IgD-negative memory B cell (primary cell): ENCODE measurements at regions not wholly inside any gene's neighbourhood (a gene's known extent, or its start where the extent isn't known, plus 50 kb on each side); places are given as distances from the start of the nearest gene placed in this dataset.

ENCODE experiments used
- H3K27ac Mint-ChIP-seq, 3 donors: one replicate each; pipeline ENCODE4 v1.8.0; 2020 to 2022; ENCODE audit warnings: mild to moderate bottlenecking in 3 of 3, mixed read lengths in 3 of 3, moderate library complexity in 1 of 3
- H3K27me3 Mint-ChIP-seq: one replicate; pipeline ENCODE4 v1.8.0; 2021; ENCODE audit warnings: mixed read lengths
- H3K36me3 Mint-ChIP-seq: one replicate; pipeline ENCODE4 v1.8.0; 2020; ENCODE audit warnings: mild to moderate bottlenecking, mixed read lengths
- H3K4me1 Mint-ChIP-seq, 3 donors: one replicate each; pipeline ENCODE4 v1.8.0; 2020 to 2022; ENCODE audit warnings: mixed read lengths in 3 of 3, mild to moderate bottlenecking in 1 of 3
- H3K4me3 Mint-ChIP-seq, 4 donors: one replicate each; pipeline ENCODE4 v1.8.0; 2020 to 2022; ENCODE audit warnings: mild to moderate bottlenecking in 4 of 4, mixed read lengths in 4 of 4, moderate library complexity in 3 of 4
- H3K9me3 Mint-ChIP-seq, 3 donors: one replicate each; pipeline ENCODE4 v1.8.0; 2020 to 2021; ENCODE audit warnings: mixed read lengths in 3 of 3, mild to moderate bottlenecking in 1 of 3

- no peak overlapping the region for H3K27ac Mint-ChIP-seq
- H3K4me1 Mint-ChIP-seq: no peaks in the 10 kb centered on the region
- H3K4me3 Mint-ChIP-seq: no peak overlapping the region
- peaks cover 0 to 5% (median 4%) of the 10 kb centered on the region in 3 donors for H3K9me3 Mint-ChIP-seq
- H3K36me3 Mint-ChIP-seq: no peaks in the 10 kb centered on the region
- no peaks in the 10 kb centered on the region for H3K27me3 Mint-ChIP-seq
These were observed 376.4 kb downstream of the KCTD8 start for GRCh38 chr4:44071959-44072955.

DNA sequence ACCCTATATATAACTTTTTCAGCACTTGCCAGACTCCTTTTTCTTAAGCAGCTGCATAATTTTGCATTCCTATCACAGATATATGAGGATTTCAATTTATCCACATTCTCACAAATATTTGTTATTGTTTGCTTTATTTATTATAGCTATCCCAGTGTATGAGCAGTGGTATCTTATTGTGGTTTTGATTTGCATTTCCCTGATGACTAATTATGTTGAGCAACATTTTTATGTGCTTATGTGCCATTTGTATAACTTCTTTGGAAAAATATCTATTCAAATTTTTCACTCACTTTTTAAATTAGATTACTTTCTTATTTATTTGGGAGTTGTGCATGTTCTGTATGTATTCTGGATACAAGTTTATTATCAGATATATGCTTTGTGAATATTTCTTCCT lies 361.9 kb downstream of the KCTD8 start:
- H3K4me1 Mint-ChIP-seq: no peaks in the 10 kb centered on the region
- no peak overlapping the region for H3K27ac Mint-ChIP-seq
- H3K9me3 Mint-ChIP-seq: peaks cover 2 to 8% (median 4%) of the 10 kb centered on the region in 3 donors
- no peaks in the 10 kb centered on the region for H3K36me3 Mint-ChIP-seq
- no peak overlapping the region for H3K4me3 Mint-ChIP-seq
- H3K27me3 Mint-ChIP-seq: no peaks in the 10 kb centered on the region

DNA sequence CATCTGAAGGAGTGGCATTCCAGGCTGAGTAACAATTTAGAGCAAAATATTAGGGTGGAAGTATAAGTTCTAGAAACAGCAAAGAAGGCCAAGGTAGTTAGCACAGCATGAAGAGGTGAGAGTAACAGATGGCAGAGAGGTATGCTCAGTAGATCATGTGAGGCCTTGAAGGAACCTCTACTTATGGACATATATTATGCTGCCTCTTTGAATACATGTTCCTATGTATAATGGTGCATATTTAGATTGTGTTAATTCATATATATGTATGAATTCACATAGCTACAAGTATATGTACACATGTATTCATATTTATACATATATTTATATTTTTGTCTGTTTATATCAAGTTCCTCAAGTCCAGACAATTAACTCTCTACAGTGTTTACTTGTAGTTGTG lies 355.2 kb downstream of the KCTD8 start:
- no peaks in the 10 kb centered on the region for H3K36me3 Mint-ChIP-seq
- H3K4me3 Mint-ChIP-seq: no peak overlapping the region
- no peaks in the 10 kb centered on the region for H3K27me3 Mint-ChIP-seq
- no peak overlapping the region for H3K27ac Mint-ChIP-seq
- no peaks in the 10 kb centered on the region for H3K4me1 Mint-ChIP-seq
- H3K9me3 Mint-ChIP-seq: peaks cover 3 to 4% (median 3%) of the 10 kb centered on the region in 3 donors

DNA sequence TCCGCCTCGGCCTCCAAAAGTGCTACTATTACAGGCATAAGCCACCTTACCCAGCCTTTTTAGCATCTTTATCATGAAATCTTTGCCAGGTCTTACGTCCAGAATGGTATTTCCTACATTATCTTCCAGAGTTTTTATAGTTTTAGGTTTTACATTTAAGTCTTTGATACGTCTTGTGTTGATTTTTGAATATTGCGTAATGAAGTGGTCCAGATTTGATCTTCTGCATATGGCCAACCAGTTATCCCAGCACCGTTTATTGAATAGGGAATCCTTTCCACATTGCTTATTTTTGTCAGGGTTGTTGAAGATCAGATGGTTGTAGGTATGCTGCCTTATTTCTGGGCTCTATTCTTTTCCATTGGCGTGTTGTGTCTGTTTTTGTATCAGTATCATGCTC lies 349.6 kb downstream of the KCTD8 start:
- Mint-ChIP-seq H3K27me3 (no peaks in the 10 kb centered on the region), H3K4me1 (no peaks in the 10 kb centered on the region), H3K36me3 (no peaks in the 10 kb centered on the region), H3K27ac (no peak overlapping the region), H3K4me3 (no peak overlapping the region), H3K9me3 (peaks cover 0 to 5% (median 0%) of the 10 kb centered on the region in 3 donors)

GRCh38 chr4:44100456-44100855 lies 348.2 kb downstream of the KCTD8 start:
- Mint-ChIP-seq H3K36me3 (no peaks in the 10 kb centered on the region), H3K9me3 (peaks cover 0 to 7% (median 0%) of the 10 kb centered on the region in 3 donors), H3K4me3 (no peak overlapping the region), H3K27me3 (no peaks in the 10 kb centered on the region), H3K27ac (no peak overlapping the region), H3K4me1 (no peaks in the 10 kb centered on the region)

DNA sequence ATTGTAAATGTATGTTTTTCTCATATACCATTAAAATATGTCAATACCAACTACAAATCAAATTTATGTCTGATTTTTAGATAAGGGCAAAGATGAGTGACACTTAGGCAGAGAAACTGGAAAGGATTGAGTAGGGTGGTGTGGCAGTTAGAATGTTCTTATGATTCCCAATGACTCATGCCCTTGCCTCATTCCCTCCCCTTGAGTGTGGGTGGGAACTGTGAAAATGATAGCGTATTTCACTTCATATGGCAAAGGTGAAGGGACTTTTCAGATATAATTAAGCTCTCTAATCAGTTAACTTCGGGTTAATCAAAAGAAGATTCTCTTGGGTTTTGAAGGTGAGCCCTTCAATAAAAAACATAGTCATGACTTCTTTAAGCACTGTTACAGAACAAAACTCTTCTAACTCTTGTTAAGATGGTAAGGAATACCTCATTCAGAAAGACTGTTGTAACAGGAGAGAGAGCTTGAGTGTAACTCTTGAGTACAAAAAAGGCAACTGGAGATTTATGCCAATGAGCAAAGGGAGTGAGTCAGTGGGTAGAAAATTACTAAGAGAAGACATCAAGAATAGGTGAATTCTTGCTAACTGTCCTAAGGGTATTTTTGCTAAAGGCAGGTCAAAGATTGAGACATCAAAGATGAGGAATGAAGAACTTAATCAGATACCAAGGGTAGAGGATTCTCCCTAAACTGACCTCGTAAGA lies 329.5 kb downstream of the KCTD8 start:
- Mint-ChIP-seq H3K4me1 (no peaks in the 10 kb centered on the region), H3K4me3 (no peak overlapping the region), H3K36me3 (no peaks in the 10 kb centered on the region), H3K9me3 (peaks cover 0 to 2% (median 0%) of the 10 kb centered on the region in 3 donors), H3K27ac (no peak overlapping the region), H3K27me3 (no peaks in the 10 kb centered on the region)

DNA sequence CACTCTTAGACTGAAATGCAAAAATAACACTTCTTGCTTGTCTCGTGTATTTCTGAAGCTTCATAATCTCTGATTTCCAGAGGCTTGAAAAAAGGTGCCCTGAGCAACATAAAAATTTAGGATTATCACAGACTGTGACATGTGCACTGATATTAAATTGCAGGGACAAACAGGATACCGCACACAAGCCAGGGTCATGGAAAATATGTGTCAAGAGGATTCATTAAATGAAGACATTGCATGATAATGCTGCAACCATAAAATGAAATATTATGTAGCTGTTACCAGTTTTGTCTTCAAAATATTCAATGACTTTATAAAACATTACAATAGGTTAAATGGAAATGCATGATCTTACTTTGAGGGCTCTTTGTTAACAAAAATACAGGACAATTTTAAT lies 328.0 kb downstream of the KCTD8 start:
- no peaks in the 10 kb centered on the region for H3K4me1 Mint-ChIP-seq
- H3K27ac Mint-ChIP-seq: no peak overlapping the region
- peaks cover 0 to 2% (median 0%) of the 10 kb centered on the region in 3 donors for H3K9me3 Mint-ChIP-seq
- no peak overlapping the region for H3K4me3 Mint-ChIP-seq
- H3K36me3 Mint-ChIP-seq: no peaks in the 10 kb centered on the region
- no peaks in the 10 kb centered on the region for H3K27me3 Mint-ChIP-seq

DNA sequence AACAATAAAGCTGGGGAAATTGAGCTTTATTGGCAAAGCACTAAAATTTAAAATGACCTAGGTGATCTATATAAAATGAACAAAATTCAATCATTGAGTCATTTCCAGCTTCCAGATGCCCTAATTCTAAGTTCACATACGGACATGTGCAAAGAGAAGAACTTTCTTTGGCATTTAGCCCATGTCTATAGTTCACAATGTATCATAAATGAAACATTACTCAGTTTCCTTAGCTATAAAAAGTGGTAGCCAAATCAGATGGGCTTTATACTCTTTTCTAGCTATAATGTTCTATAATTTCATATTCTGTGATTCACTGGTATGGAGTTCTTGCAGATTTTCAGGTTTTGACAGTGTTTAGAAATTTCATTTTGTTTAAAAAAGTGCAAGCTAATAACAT lies 327.4 kb downstream of the KCTD8 start:
- no peaks in the 10 kb centered on the region for H3K36me3 Mint-ChIP-seq
- H3K27ac Mint-ChIP-seq: no peak overlapping the region
- H3K4me3 Mint-ChIP-seq: no peak overlapping the region
- no peaks in the 10 kb centered on the region for H3K27me3 Mint-ChIP-seq
- H3K9me3 Mint-ChIP-seq: peaks cover 0 to 2% (median 0%) of the 10 kb centered on the region in 3 donors
- no peaks in the 10 kb centered on the region for H3K4me1 Mint-ChIP-seq
